Panc1 (cell line): ENCODE measurements at regions not wholly inside any gene's neighbourhood (a gene's known extent, or its start where the extent isn't known, plus 50 kb on each side); places are given as distances from the start of the nearest gene placed in this dataset.
A peak's percentile ranks its signal among the peaks of the same experiment; 100 is the strongest.

Experiments used
- ATAC-seq: fragments of 200-7000 bp; cut with Tn5 transposase; 2 replicates; pipeline ENCODE4 v1.9.1; 2020; ENCODE audit warnings: mild to moderate bottlenecking, moderate library complexity
- BruUV-seq: library from RNA; stranded (reverse); fragments of 400-500 nt; replicated peaks from 2 replicates; lab custom pipeline; 2021; lab: Mats Ljungman, UMichigan
- CTCF ChIA-PET: fragments of 300-600 bp; sonication (Branson Sonifier 250); formaldehyde crosslinking; loops from one replicate; lab custom pipeline; 2022; ENCODE audit warnings: antibody characterized with exemption; lab: Charles Lee
- POLR2A ChIA-PET: fragments of 300-600 bp; sonication (Branson Sonifier 250); formaldehyde crosslinking; loops from one replicate; lab custom pipeline; 2022; ENCODE audit warnings: antibody characterized with exemption; lab: Charles Lee
- DNase-seq: peaks from one replicate; pipeline ENCODE4 v3.0.0-alpha.2; 2010; ENCODE audit warnings: low read depth, low spot score
- H3K27ac ChIP-seq: 2 replicates; pipeline ENCODE4 v1.5.1; 2011; ENCODE audit warnings: mild to moderate bottlenecking, low read length, inconsistent platforms
- H3K27me3 ChIP-seq: fragments of 200-500 bp; sonication (Bioruptor generic); 2 replicates; pipeline ENCODE4 v1.6.0; 2014; ENCODE audit warnings: low read length, inconsistent platforms; ENCODE audit not compliant: control insufficient read depth, insufficient read depth
- H3K36me3 ChIP-seq: fragments of 200-500 bp; sonication (Bioruptor generic); 2 replicates; pipeline ENCODE4 v1.5.1; 2014; ENCODE audit warnings: inconsistent platforms, mild to moderate bottlenecking, low read length, moderate library complexity; ENCODE audit not compliant: control insufficient read depth, insufficient read depth
- H3K4me1 ChIP-seq: 2 replicates; pipeline ENCODE4 v1.5.1; 2011; ENCODE audit warnings: inconsistent platforms, mild to moderate bottlenecking, low read length, moderate library complexity; ENCODE audit not compliant: control insufficient read depth, insufficient read depth
- H3K4me3 ChIP-seq, 2 experiments: 2 replicates each; pipeline ENCODE4 v1.5.1; 2011 to 2012; ENCODE audit warnings: low read depth in 2 of 2, low read length in 2 of 2, mild to moderate bottlenecking in 2 of 2, inconsistent platforms in 1 of 2, moderate library complexity in 1 of 2
- H3K9me3 ChIP-seq: fragments of 200-500 bp; sonication (Bioruptor generic); 2 replicates; pipeline ENCODE4 v1.5.1; 2014; ENCODE audit warnings: low read depth, mild to moderate bottlenecking, inconsistent platforms, low read length, moderate library complexity; ENCODE audit not compliant: control insufficient read depth, insufficient read depth
- CTCF ChIP-seq: fragments of 450-650 bp; IDR thresholded peaks from 2 replicates; pipeline ENCODE4 v1.5.1; 2017; ENCODE audit warnings: mild to moderate bottlenecking
- POLR2AphosphoS5 ChIP-seq: IDR thresholded peaks from 2 replicates; pipeline ENCODE4 v1.6.1; 2012; ENCODE audit warnings: mild to moderate bottlenecking, low read depth, low read length, moderate library complexity
- SIN3A ChIP-seq: IDR thresholded peaks from 2 replicates; pipeline ENCODE4 v1.6.1; 2012; ENCODE audit warnings: low read depth, mild to moderate bottlenecking, low read length, moderate library complexity, borderline replicate concordance; ENCODE audit not compliant: insufficient read depth
- TCF7L2 ChIP-seq: IDR thresholded peaks from 2 replicates; pipeline ENCODE4 v1.6.1; 2011; ENCODE audit warnings: mild to moderate bottlenecking, low read depth, low read length, inconsistent platforms
- in situ Hi-C: cut with HindIII; loops from 2 replicates; pipeline ENCODE4 v1.10.0; 2016; ENCODE audit warnings: low sequenced_read_pairs, low pct_unique_long_range_greater_than_20kb
- intact Hi-C: fragments of 100-400 bp; cut with micrococcal nuclease; formaldehyde crosslinking; loops from one replicate; pipeline ENCODE4 v1.10.0; 2022; ENCODE audit not compliant: unreplicated experiment
- TF ChIP-seq, protein P1 (sequence below), 2 experiments: IDR thresholded peaks; 2 replicates each; pipeline ENCODE4 v1.6.1; 2011 to 2012; ENCODE audit warnings: low read depth in 2 of 2, control low read depth in 1 of 2, low read length in 1 of 2, mild to moderate bottlenecking in 1 of 2, moderate library complexity in 1 of 2; ENCODE audit not compliant: insufficient read depth in 1 of 2

DNA sequence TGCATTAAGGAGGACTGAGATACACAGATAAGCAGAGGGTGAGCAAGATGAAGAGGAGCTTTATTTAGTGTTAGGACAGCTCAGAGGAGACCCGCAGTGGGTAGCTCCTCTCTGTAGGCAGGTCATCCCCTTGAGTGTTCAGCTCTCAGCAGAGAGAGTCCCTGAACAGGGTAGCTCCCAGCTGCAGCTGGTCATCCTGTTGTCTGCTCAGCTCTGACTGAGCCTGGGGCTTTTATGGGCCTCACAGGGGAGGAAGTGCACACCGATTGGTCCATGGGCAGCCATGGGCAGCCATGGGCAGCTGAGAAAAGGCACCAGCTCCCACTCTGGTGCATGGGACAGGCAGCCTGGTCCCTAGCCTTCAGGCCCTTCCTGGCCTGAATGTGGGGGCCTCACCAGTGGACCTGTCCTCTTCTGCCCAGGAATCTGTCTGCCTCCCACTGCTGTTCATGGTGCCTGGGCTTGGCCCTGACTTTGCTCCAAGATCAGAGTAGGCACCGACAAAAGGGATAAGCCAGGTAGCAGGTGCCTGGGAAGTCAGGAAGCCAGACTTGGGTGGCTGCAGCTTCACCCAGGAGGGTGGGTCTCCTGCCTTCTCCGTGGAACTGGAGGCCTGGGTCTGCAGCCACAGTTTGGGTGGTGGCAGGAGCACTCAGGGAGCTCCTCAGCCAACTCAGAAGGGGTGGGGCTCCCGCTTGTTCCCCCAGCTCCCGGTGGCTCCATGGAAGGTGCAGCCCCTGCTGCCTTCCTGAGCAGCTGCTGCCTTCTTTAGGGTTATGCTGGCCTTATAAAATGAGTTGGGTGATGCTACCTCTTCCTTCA lies 54.7 kb downstream of the MYEOV start:
- ATAC-seq (no peak), DNase-seq (no peak)
- no peaks in the 10 kb centered on the region for H3K36me3 ChIP-seq
- intact Hi-C loops (no loop called here), in situ Hi-C loops (no loop called here)
- no peak overlapping the region for H3K4me3 ChIP-seq
- TF ChIP-seq, protein P1, sequence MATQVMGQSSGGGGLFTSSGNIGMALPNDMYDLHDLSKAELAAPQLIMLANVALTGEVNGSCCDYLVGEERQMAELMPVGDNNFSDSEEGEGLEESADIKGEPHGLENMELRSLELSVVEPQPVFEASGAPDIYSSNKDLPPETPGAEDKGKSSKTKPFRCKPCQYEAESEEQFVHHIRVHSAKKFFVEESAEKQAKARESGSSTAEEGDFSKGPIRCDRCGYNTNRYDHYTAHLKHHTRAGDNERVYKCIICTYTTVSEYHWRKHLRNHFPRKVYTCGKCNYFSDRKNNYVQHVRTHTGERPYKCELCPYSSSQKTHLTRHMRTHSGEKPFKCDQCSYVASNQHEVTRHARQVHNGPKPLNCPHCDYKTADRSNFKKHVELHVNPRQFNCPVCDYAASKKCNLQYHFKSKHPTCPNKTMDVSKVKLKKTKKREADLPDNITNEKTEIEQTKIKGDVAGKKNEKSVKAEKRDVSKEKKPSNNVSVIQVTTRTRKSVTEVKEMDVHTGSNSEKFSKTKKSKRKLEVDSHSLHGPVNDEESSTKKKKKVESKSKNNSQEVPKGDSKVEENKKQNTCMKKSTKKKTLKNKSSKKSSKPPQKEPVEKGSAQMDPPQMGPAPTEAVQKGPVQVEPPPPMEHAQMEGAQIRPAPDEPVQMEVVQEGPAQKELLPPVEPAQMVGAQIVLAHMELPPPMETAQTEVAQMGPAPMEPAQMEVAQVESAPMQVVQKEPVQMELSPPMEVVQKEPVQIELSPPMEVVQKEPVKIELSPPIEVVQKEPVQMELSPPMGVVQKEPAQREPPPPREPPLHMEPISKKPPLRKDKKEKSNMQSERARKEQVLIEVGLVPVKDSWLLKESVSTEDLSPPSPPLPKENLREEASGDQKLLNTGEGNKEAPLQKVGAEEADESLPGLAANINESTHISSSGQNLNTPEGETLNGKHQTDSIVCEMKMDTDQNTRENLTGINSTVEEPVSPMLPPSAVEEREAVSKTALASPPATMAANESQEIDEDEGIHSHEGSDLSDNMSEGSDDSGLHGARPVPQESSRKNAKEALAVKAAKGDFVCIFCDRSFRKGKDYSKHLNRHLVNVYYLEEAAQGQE (IDR thresholded peaks at IDR 0.05; ENCODE audit: insufficient read depth in 1 of 2, low read depth in 2 of 2, low read length in 1 of 2) = no peak
- no peak for TF ChIP-seq POLR2AphosphoS5
- H3K27me3 ChIP-seq = no peaks in the 10 kb centered on the region
- H3K4me1 ChIP-seq = peaks cover 29% of the 10 kb centered on the region
- POLR2A ChIA-PET = interaction anchor here (0.6 kb wide), 1 partner anchor 850 kb away, joined by 8 read pairs; no protein-coding TSS in a partner anchor
- CTCF ChIA-PET = interaction anchor here (0.5 kb wide), 1 partner anchor 356 kb away, joined by 3 read pairs; no protein-coding TSS in a partner anchor
- no peak overlapping the region for H3K27ac ChIP-seq
- peaks cover 12% of the 10 kb centered on the region; the same call in 1 of the 2 replicates for H3K9me3 ChIP-seq
- BruUV-seq = no TSS peak

GRCh38 chr11:69350040-69350439 lies 56.1 kb downstream of the MYEOV start:
- no TSS peak for BruUV-seq
- Histone ChIP-seq H3K27me3 (no peaks in the 10 kb centered on the region), H3K9me3 (peaks cover 12% of the 10 kb centered on the region; the same call in 1 of the 2 replicates), H3K4me3 (no peak overlapping the region), H3K4me1 (peaks cover 32% of the 10 kb centered on the region), H3K27ac (peak overlapping the region; percentile 36; the same call in 1 of the 2 replicates), H3K36me3 (no peaks in the 10 kb centered on the region)
- ChIA-PET CTCF (no interaction called here), POLR2A (no interaction called here)
- in situ Hi-C loops = no loop called here
- DNase-seq = no peak
- intact Hi-C loops = no loop called here
- TF ChIP-seq CTCF = no peak
- TF ChIP-seq, protein P1 (IDR thresholded peaks at IDR 0.05; ENCODE audit: insufficient read depth in 1 of 2, low read depth in 2 of 2, low read length in 1 of 2) = no peak
- no peak for TF ChIP-seq POLR2AphosphoS5
- no peak for TF ChIP-seq TCF7L2
- no peak for TF ChIP-seq SIN3A
- ATAC-seq = no peak
